H1 (cell line): ENCODE measurements at regions not wholly inside any gene's neighbourhood (a gene's known extent, or its start where the extent isn't known, plus 50 kb on each side); places are given as distances from the start of the nearest gene placed in this dataset.

Experiments used
- CHD1 ChIP-seq: IDR thresholded peaks from 2 replicates; pipeline ENCODE4 v1.6.1; 2012; ENCODE audit warnings: low read depth, low read length, improper control_type of control experiment
- CHD7 ChIP-seq: fragments of 300-600 bp; sonication (generic); IDR thresholded peaks from 2 replicates; pipeline ENCODE4 v1.7.1; 2012; ENCODE audit warnings: low read length, moderate library complexity, mild to moderate bottlenecking, inconsistent platforms; ENCODE audit not compliant: insufficient replicate concordance
- E2F6 ChIP-seq: IDR thresholded peaks from 2 replicates; pipeline ENCODE4 v1.6.1; 2012; ENCODE audit warnings: inconsistent platforms
- MAX ChIP-seq: IDR thresholded peaks from 2 replicates; pipeline ENCODE4 v1.6.1; 2012; ENCODE audit warnings: inconsistent platforms
- RFX5 ChIP-seq: IDR thresholded peaks from 2 replicates; pipeline ENCODE4 v1.6.1; 2011; ENCODE audit warnings: low read depth, low read length, improper control_type of control experiment, borderline replicate concordance
- SIN3A ChIP-seq, 2 experiments: IDR thresholded peaks in 1 of 2; conservative IDR thresholded peaks in 1 of 2; 2 replicates each; pipeline ENCODE4 v1.6.1; 2011 to 2012; ENCODE audit warnings: low read length in 2 of 2, improper control_type of control experiment in 1 of 2, low read depth in 1 of 2, mild to moderate bottlenecking in 1 of 2
- SRF ChIP-seq: IDR thresholded peaks from 2 replicates; pipeline ENCODE4 v1.6.1; 2011; ENCODE audit warnings: mild to moderate bottlenecking, low read depth, low read length, moderate library complexity
- TCF12 ChIP-seq: IDR thresholded peaks from 2 replicates; pipeline ENCODE4 v1.6.1; 2011; ENCODE audit warnings: low read depth, mild to moderate bottlenecking, low read length

GRCh38 chr9:19701274-19701673 is 87.6 kb downstream of the SLC24A2 start (continued):
- TF ChIP-seq CHD7 (no peak), MAX (no peak), RFX5 (no peak), SRF (no peak), E2F6 (no peak), SIN3A (conservative IDR thresholded peaks at IDR 0.05 in 1 of 2, IDR thresholded peaks at IDR 0.05 in 1 of 2; ENCODE audit: low read depth in 1 of 2, low read length in 2 of 2) (no peak), TCF12 (no peak), CHD1 (no peak)
